SU-DHL-6 (cell line): ENCODE measurements at regions not wholly inside any gene's neighbourhood (a gene's known extent, or its start where the extent isn't known, plus 50 kb on each side); places are given as distances from the start of the nearest gene placed in this dataset.

ENCODE experiments used
- CTCF ChIP-seq: fragments of 200-600 bp; sonication (generic); IDR thresholded peaks from one replicate; pipeline ENCODE4 v1.5.1; 2017; ENCODE audit warnings: antibody characterized with exemption, mild to moderate bottlenecking, low read length, moderate library complexity; ENCODE audit not compliant: insufficient read depth, poor library complexity, severe bottlenecking
- EZH2phosphoT487 ChIP-seq: fragments of 200-600 bp; sonication (generic), shearing (Covaris generic); conservative IDR thresholded peaks from 2 replicates; pipeline ENCODE4 v1.6.1; 2018; ENCODE audit warnings: mild to moderate bottlenecking, antibody characterized with exemption, low read length, moderate library complexity, mixed read lengths

GRCh38 chrX:94107981-94108380, 434.0 kb downstream of the FAM133A start:
- TF ChIP-seq CTCF (no peak), EZH2phosphoT487 (no peak)
